ENCODE measurements at regions not wholly inside any gene's neighbourhood (a gene's known extent, or its start where the extent isn't known, plus 50 kb on each side); places are given as distances from the start of the nearest gene placed in this dataset.

- no peak overlapping the region for H2BK15ac ChIP-seq (ENCODE audit: low read depth, low read length)
- H3K4me2 ChIP-seq (ENCODE audit: insufficient read depth, insufficient read length, low read length) = no peak overlapping the region
- no peak overlapping the region for H4K8ac ChIP-seq (replicated peaks; ENCODE audit: insufficient read length, low read depth, low read length)
- H3K27me3 ChIP-seq (ENCODE audit: insufficient read depth, low read length) = no peaks in the 10 kb centered on the region
- no peaks in the 10 kb centered on the region for H3K9me3 ChIP-seq (ENCODE audit: control insufficient read depth, low read depth, low read length)
- no peak overlapping the region for H2BK12ac ChIP-seq (ENCODE audit: insufficient read length, low read depth, low read length)
- no peak for DNase-seq
- no peaks in the 10 kb centered on the region for H3K79me2 ChIP-seq (ENCODE audit: insufficient read depth, low read length)
- no peaks in the 10 kb centered on the region for H3K4me1 ChIP-seq (ENCODE audit: insufficient read depth, low read length)
- no peak overlapping the region for H2BK120ac ChIP-seq (ENCODE audit: low read depth, low read length, poor library complexity, severe bottlenecking)
- H4K20me1 ChIP-seq (ENCODE audit: control insufficient read depth, insufficient read depth, insufficient read length) = no peaks in the 10 kb centered on the region
- H3K23ac ChIP-seq (ENCODE audit: insufficient read length, low read depth, low read length) = no peak overlapping the region
- no peak overlapping the region for H4K5ac ChIP-seq (ENCODE audit: insufficient read length, low read depth, low read length)
- H3K79me1 ChIP-seq (ENCODE audit: insufficient read depth, low read depth, low read length, poor library complexity, severe bottlenecking) = no peaks in the 10 kb centered on the region
- H3T11ph ChIP-seq (ENCODE audit: low read length) = no peak overlapping the region
- no peaks in the 10 kb centered on the region for H3K23me2 ChIP-seq (ENCODE audit: insufficient read length, low read depth, low read length, poor library complexity, severe bottlenecking)
- H3K9ac ChIP-seq (ENCODE audit: extremely low read depth, insufficient read length, low read length) = no peak overlapping the region
- H3K14ac ChIP-seq (ENCODE audit: insufficient read depth, low read length) = no peak overlapping the region
- no peak overlapping the region for H2AK5ac ChIP-seq (ENCODE audit: insufficient read length, low read length)
- Mint-ChIP-seq H3K9me3 (no peaks in the 10 kb centered on the region), H3K4me3 (no peak overlapping the region), H3K27me3 (ENCODE audit: low read depth) (no peaks in the 10 kb centered on the region; the same call in 1 of the 2 replicates), H3K27ac (no peak overlapping the region), H3K36me3 (ENCODE audit: insufficient read depth in 1 of 3, low read depth in 3 of 3) (no peaks in the 10 kb centered on the region), H3K4me1 (no peaks in the 10 kb centered on the region)
- no peak overlapping the region for H3K4ac ChIP-seq (ENCODE audit: low read depth, low read length)
- H3K56ac ChIP-seq (ENCODE audit: insufficient read length, low read depth, low read length) = no peak overlapping the region
- no peak overlapping the region for H2BK5ac ChIP-seq (ENCODE audit: insufficient read length, low read length)
- H2BK20ac ChIP-seq (ENCODE audit: low read depth, low read length, poor library complexity, severe bottlenecking) = no peak overlapping the region
- no peak for TF ChIP-seq CTCF (conservative IDR thresholded peaks at IDR 0.05)
- no peak overlapping the region for H3K27ac ChIP-seq (ENCODE audit: insufficient read length, low read depth, low read length)
- H3K18ac ChIP-seq (ENCODE audit: insufficient read length, low read depth, low read length) = no peak overlapping the region
- H2AFZ ChIP-seq (ENCODE audit: low read length) = no peak overlapping the region
- H4K91ac ChIP-seq (ENCODE audit: insufficient read length, low read depth, low read length) = no peak overlapping the region
Measured at GRCh38 chr7:124324262-124324661, 291.4 kb upstream of the TMEM229A start.

Data from H9 (cell line).